ENCODE measurements at regions not wholly inside any gene's neighbourhood (a gene's known extent, or its start where the extent isn't known, plus 50 kb on each side); places are given as distances from the start of the nearest gene placed in this dataset.

- peak; percentile 97 for DNase-seq
Measured at GRCh38 chr12:100675432-100675831, 101.9 kb downstream of the GAS2L3 start.

GRCh38 chr12:100681074-100681473, 107.6 kb downstream of the GAS2L3 start:
- no peak for DNase-seq

- DNase-seq, result no peak
Measured at GRCh38 chr12:100682178-100682577, 108.7 kb downstream of the GAS2L3 start.

- no peak for DNase-seq
Measured at GRCh38 chr12:100687686-100688085, 106.9 kb upstream of the ANO4 start.

GRCh38 chr12:100688451-100688864, 106.1 kb upstream of the ANO4 start:
- peak; percentile 12 for DNase-seq

GRCh38 chr12:100692502-100692901, 102.1 kb upstream of the ANO4 start:
- DNase-seq, result no peak

GRCh38 chr12:100698518-100698917, 96.1 kb upstream of the ANO4 start:
- DNase-seq, result no peak

GRCh38 chr12:100699209-100699608, 95.4 kb upstream of the ANO4 start:
- peak; percentile 12 for DNase-seq

- no peak for DNase-seq
Measured at GRCh38 chr12:100703337-100703736, 91.2 kb upstream of the ANO4 start.

GRCh38 chr12:100703868-100704267, 90.7 kb upstream of the ANO4 start:
- no peak for DNase-seq

- DNase-seq, result peak; percentile 96
Measured at GRCh38 chr12:100706033-100706432, 88.5 kb upstream of the ANO4 start.

- no peak for DNase-seq
Measured at GRCh38 chr12:100708591-100708990, 86.0 kb upstream of the ANO4 start.

GRCh38 chr12:100715976-100716944, 78.3 kb upstream of the ANO4 start:
- no peak for DNase-seq

GRCh38 chr12:100716945-100717732, 77.4 kb upstream of the ANO4 start:
- peak; percentile 92 for DNase-seq

GRCh38 chr12:100717733-100718067, 76.9 kb upstream of the ANO4 start:
- peak; percentile 69 for DNase-seq

GRCh38 chr12:100718187-100718586, 76.4 kb upstream of the ANO4 start:
- DNase-seq, result peak; percentile 62

GRCh38 chr12:100720016-100720654, 74.4 kb upstream of the ANO4 start:
- peak; percentile 61 for DNase-seq

GRCh38 chr12:100721169-100721568, 73.4 kb upstream of the ANO4 start:
- peak; percentile 99 for DNase-seq

GRCh38 chr12:100724071-100724470, 70.5 kb upstream of the ANO4 start:
- peak; percentile 91 for DNase-seq

- DNase-seq, result peak; percentile 92
Measured at GRCh38 chr12:100733817-100734593, 60.6 kb upstream of the ANO4 start.

GRCh38 chr12:100737168-100737567, 57.4 kb upstream of the ANO4 start:
- no peak for DNase-seq

- no peak for DNase-seq
Measured at GRCh38 chr12:100738086-100738485, 56.5 kb upstream of the ANO4 start.

All from NCI-H69 (cell line).